ENCODE measurements at regions not wholly inside any gene's neighbourhood (a gene's known extent, or its start where the extent isn't known, plus 50 kb on each side); places are given as distances from the start of the nearest gene placed in this dataset.

DNA sequence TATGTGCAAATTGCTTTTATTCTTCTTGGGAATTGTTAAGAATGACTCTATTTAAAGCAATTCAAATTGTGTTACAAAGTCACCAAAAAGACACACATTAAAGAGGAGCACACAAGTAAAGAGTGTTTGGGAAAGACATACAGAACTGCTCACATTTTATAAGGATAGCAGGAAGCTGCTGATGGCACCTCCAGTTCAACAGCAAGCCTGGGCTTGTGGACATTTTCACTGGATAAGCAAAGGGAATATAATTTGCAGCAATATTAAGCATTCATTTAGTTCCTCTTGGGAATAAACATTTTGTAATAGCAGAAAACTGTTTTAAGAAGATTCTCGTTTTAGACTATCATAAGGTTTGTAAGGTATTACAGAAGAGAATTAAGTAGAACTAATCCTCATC lies 1271.9 kb downstream of the ZPLD1 start:
- TF ChIP-seq POLR2A (IDR thresholded peaks at IDR 0.05): no peak
- TF ChIP-seq, protein P1, sequence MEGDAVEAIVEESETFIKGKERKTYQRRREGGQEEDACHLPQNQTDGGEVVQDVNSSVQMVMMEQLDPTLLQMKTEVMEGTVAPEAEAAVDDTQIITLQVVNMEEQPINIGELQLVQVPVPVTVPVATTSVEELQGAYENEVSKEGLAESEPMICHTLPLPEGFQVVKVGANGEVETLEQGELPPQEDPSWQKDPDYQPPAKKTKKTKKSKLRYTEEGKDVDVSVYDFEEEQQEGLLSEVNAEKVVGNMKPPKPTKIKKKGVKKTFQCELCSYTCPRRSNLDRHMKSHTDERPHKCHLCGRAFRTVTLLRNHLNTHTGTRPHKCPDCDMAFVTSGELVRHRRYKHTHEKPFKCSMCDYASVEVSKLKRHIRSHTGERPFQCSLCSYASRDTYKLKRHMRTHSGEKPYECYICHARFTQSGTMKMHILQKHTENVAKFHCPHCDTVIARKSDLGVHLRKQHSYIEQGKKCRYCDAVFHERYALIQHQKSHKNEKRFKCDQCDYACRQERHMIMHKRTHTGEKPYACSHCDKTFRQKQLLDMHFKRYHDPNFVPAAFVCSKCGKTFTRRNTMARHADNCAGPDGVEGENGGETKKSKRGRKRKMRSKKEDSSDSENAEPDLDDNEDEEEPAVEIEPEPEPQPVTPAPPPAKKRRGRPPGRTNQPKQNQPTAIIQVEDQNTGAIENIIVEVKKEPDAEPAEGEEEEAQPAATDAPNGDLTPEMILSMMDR (IDR thresholded peaks at IDR 0.05): no peak

Data from body of pancreas (tissue), 4 donors.